Esophagus muscularis mucosa (tissue), 3 donors: ENCODE measurements at regions not wholly inside any gene's neighbourhood (a gene's known extent, or its start where the extent isn't known, plus 50 kb on each side); places are given as distances from the start of the nearest gene placed in this dataset.

Source experiments
- POLR2A ChIP-seq: fragments of 450-650 bp; IDR thresholded peaks from one replicate; pipeline ENCODE4 v1.6.1; 2017; ENCODE audit warnings: antibody characterized with exemption, moderate library complexity, mild to moderate bottlenecking, low read depth
- TF ChIP-seq, protein P1 (sequence below), 3 experiments: fragments of 200-600 bp in 2 of 3; fragments of 450-650 bp in 1 of 3; sonication (generic) in 2 of 3; IDR thresholded peaks; one replicate each; pipeline ENCODE4 v1.5.1; 2017 to 2019; ENCODE audit warnings: antibody characterized with exemption in 3 of 3, mild to moderate bottlenecking in 2 of 3, moderate library complexity in 1 of 3

DNA sequence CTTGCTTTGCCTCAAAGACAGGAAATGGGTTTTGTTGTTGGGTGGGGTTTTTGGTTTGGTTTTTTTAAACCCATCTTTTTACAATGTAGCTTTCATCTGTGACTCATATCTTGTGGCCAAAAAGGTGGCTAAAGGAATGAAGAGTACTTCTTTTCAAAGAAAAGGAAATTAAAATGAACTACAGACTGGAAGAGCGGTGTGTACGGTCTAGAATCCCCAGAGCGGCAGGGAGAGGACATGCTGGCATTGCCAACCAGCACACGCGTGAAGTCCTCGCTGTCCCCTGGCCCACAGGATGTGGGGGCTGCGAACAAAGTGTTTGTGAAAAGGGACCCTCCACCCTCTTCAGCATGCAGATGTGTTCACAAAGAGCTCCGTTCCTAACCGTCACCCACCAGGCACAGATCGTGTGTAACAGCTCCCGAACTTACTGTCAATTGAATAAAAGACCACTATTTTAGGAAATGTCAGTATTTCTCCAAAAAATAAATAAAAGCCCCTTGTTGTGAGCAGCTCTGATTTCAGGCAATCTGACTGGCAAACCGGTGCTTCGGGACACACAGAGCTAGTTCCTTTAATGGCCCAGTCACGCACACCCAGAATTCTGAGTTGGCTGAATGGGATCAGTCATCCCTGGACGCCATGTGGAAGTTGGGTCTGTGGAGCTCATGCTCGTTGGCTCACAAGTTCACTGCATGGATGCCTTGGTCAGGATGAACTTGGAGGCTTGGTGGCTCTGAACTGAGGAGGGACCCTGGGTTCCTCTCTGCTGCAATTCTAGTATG, 602.9 kb downstream of the NPHP4 start:
- TF ChIP-seq POLR2A, result no peak
- TF ChIP-seq, protein P1, sequence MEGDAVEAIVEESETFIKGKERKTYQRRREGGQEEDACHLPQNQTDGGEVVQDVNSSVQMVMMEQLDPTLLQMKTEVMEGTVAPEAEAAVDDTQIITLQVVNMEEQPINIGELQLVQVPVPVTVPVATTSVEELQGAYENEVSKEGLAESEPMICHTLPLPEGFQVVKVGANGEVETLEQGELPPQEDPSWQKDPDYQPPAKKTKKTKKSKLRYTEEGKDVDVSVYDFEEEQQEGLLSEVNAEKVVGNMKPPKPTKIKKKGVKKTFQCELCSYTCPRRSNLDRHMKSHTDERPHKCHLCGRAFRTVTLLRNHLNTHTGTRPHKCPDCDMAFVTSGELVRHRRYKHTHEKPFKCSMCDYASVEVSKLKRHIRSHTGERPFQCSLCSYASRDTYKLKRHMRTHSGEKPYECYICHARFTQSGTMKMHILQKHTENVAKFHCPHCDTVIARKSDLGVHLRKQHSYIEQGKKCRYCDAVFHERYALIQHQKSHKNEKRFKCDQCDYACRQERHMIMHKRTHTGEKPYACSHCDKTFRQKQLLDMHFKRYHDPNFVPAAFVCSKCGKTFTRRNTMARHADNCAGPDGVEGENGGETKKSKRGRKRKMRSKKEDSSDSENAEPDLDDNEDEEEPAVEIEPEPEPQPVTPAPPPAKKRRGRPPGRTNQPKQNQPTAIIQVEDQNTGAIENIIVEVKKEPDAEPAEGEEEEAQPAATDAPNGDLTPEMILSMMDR (IDR thresholded peaks at IDR 0.05), result no peak
